Lower leg skin (tissue), 4 donors: ENCODE measurements at regions not wholly inside any gene's neighbourhood (a gene's known extent, or its start where the extent isn't known, plus 50 kb on each side); places are given as distances from the start of the nearest gene placed in this dataset.
"Not testable (repeated sequence)": the region's sequence is repeated elsewhere in the genome, so short reads cannot be mapped to it uniquely, and the experiment has no call there.

ENCODE experiments used
- DNase-seq, 2 donors: peaks; one replicate each; pipeline ENCODE4 v3.0.0-alpha.2; 2019; ENCODE audit warnings: low spot score in 2 of 2
- H3K4me3 ChIP-seq: fragments of 200-600 bp; sonication (generic); 2 replicates; pipeline ENCODE4 v1.5.1; 2017; ENCODE audit warnings: mild to moderate bottlenecking, low read depth; ENCODE audit not compliant: poor library complexity, severe bottlenecking
- POLR2A ChIP-seq, 2 donors: fragments of 450-650 bp; IDR thresholded peaks; one replicate each; pipeline ENCODE4 v1.6.1; 2016 to 2017; ENCODE audit warnings: antibody characterized with exemption in 2 of 2, mild to moderate bottlenecking in 1 of 2, moderate library complexity in 1 of 2
- WGBS, 2 donors: methylation state at CpG; one replicate each; pipeline ENCODE4 v1.1.5; 2018; 5-methylcytosine and 5-hydroxymethylcytosine counted together
- intact Hi-C: fragments of 100-400 bp; cut with DNase I; formaldehyde crosslinking; loops from one replicate; pipeline ENCODE4 v1.15.0; 2023; ENCODE audit warnings: low total_unique reads
- TF ChIP-seq, protein P1 (sequence below), 3 donors: fragments of 450-650 bp; IDR thresholded peaks; one replicate each; pipeline ENCODE4 v1.5.1; 2016; ENCODE audit warnings: antibody characterized with exemption in 3 of 3, mild to moderate bottlenecking in 3 of 3, moderate library complexity in 2 of 3

DNA sequence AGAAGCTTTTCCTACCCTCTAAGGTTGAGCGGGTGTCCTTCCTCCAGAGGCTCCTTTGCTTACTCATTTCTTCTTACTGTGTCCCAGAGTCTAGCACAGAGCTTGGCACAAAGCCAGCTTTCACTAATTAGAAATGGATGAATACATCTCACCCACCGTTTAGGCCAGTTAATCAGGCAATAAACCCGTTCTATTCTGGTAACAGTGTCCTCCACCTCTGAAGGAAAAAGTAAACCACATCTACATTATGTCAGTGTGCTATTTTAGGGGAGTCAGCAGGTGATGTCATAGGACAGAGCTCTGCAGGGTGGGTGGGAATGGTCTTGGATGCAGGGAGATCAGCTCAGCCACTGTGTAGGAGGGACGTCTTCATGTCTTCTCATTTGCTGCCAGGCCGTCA, 109.2 kb downstream of the OSTF1 start:
- no peak for TF ChIP-seq POLR2A (IDR thresholded peaks at IDR 0.05)
- TF ChIP-seq, protein P1, sequence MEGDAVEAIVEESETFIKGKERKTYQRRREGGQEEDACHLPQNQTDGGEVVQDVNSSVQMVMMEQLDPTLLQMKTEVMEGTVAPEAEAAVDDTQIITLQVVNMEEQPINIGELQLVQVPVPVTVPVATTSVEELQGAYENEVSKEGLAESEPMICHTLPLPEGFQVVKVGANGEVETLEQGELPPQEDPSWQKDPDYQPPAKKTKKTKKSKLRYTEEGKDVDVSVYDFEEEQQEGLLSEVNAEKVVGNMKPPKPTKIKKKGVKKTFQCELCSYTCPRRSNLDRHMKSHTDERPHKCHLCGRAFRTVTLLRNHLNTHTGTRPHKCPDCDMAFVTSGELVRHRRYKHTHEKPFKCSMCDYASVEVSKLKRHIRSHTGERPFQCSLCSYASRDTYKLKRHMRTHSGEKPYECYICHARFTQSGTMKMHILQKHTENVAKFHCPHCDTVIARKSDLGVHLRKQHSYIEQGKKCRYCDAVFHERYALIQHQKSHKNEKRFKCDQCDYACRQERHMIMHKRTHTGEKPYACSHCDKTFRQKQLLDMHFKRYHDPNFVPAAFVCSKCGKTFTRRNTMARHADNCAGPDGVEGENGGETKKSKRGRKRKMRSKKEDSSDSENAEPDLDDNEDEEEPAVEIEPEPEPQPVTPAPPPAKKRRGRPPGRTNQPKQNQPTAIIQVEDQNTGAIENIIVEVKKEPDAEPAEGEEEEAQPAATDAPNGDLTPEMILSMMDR (IDR thresholded peaks at IDR 0.05), result no peak
- intact Hi-C loops, result loop anchor here (10.0 kb wide), 1 partner anchor 1097 kb away; no protein-coding TSS in a partner anchor
- no peak overlapping the region for H3K4me3 ChIP-seq
- no peak for DNase-seq
- 22 to 38% methylated on average over 5 of the region's 5 CpGs for WGBS, 2 donors

DNA sequence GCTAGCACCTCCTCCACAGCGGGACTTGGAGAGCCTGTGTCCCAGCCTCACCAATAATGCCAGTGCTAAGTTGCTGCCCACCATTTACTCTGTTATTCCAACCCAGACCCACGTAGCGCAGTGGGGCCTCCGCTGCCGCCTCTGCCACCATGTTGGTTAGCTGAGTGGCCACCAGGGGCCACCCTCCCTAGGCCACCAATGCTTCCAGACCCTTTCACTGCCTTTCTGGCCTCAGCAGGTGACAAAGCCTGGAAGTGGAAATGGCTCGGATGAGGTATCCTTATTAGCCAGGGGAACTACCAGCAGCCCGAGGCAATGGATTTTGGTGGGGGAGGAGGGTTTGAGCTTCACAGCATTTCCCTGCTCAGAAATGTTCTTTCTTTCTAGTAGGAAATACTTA, 110.1 kb downstream of the OSTF1 start:
- 88 to 89% methylated on average over 6 to 7 of the region's 7 CpGs for WGBS, 2 donors
- no peak overlapping the region for H3K4me3 ChIP-seq
- TF ChIP-seq, protein P1 (IDR thresholded peaks at IDR 0.05), result no peak
- no peak for DNase-seq
- intact Hi-C loops, result loop anchor here (10.0 kb wide), 1 partner anchor 1096 kb away; no protein-coding TSS in a partner anchor

DNA sequence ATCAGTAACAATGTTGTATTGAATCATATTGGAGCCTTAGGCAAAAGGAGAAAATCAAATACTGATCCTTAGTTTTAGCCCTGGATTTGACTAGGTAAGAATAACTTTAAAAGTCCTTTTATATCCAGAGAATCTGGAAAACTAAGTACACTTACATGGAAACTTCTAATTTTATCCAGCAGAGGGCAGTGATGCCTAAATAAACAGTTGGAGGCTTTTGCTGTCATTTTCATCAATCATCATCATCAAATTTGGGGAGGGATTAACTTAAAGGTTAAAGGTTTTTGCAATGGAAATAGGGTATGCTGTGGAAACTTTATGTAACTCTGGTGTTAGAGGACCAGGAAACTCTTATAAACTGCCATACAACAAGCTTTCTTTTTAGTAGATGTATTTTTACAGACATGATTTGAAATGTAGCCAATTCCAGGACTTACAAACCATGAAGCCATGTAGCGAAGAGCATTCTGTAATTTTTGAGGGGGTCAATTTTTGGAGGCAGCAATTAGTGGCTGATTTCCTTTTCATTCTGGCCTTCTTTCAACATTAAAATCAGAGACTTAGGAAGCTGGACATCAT, 112.7 kb downstream of the OSTF1 start:
- WGBS, 2 donors, result 82 to 85% methylated on average over 1 of the region's 1 CpG
- H3K4me3 ChIP-seq, result no peak overlapping the region
- DNase-seq, result no peak
- TF ChIP-seq, protein P1 (IDR thresholded peaks at IDR 0.05), result peak in 1 of 3 donors; percentile 31
- TF ChIP-seq POLR2A (IDR thresholded peaks at IDR 0.05), result no peak
- intact Hi-C loops, result no loop called here

DNA sequence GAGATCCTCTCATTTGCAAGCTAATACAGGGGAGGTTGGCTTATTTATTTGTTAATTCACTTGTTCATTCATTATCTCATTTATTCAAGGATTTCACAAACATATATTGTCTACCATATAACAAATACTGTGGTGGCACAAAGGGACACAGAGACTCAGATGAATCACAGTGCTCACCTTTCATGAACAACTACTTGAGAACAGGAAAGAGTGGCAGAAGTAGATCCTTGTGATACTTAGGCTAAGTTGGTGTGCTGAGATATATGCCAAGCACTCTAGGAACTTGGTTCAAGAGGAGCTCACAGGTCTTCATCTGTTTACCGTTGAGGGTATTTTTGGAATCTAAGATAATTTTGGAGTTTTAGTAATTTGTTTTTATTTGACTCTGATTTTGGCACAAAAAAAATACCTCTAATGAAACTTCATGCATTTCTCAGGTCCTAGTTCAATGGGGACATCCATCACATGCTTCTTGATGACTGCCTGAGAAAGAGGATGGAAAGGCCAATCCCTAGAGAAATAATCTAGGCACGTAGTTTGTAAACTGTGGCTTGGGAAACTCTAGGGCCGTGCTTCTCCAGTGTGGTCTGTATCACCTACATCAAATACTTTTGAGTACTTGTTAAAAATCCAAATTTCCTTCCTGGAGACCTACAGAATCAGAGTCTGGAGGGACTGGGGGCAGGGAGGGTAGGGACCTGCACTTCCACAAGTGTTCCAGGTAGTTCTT, 113.3 kb downstream of the OSTF1 start:
- no peak overlapping the region for H3K4me3 ChIP-seq
- TF ChIP-seq, protein P1 (IDR thresholded peaks at IDR 0.05), result no peak
- TF ChIP-seq POLR2A (IDR thresholded peaks at IDR 0.05), result no peak
- intact Hi-C loops, result no loop called here
- WGBS, 2 donors, result 85 to 93% methylated on average over 3 of the region's 3 CpGs
- DNase-seq, result no peak

DNA sequence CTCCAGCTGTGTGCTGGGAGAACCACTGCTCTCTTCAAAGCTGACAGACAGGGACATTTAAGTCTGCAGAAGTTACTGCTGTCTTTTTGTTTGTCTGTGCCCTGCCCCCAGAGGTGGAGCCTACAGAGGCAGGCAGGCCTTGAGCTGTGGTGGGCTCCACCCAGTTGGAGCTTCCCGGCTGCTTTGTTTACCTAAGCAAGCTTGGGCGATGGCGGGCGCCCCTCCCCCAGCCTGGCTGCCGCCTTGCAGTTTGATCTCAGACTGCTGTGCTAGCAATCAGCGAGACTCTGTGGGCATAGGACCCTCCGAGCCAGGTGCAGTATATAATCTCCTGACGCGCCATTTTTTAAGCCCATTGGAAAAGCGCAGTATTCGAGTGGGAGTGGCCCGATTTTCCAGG, 119.7 kb downstream of the OSTF1 start:
- 95 to 98% methylated on average over 9 to 11 of the region's 12 CpGs for WGBS, 2 donors
- DNase-seq, intact Hi-C loops, H3K4me3 ChIP-seq: not testable (repeated sequence)

DNA sequence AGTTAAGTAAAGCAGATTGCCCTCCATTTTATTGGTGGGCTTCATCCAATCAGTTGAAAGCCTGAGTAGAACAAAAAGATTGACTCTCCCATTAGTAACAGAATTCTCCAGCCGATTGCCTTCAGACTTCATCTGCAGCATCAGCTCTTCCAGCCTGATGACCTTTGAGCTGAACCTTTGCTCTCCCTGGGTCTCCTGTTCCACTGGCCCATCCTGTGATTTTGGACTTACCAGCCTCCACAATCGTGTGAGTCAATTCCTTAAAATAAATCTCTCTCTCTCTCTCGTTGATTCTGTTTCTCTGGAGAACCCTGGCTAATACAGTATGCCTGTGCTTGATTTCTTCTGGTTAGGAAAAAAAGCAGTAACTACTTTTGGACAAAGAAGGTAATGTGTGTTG, 121.9 kb downstream of the OSTF1 start:
- WGBS, 2 donors, result 59 to 64% methylated on average over 3 of the region's 3 CpGs
- intact Hi-C loops, result no loop called here
- no peak for DNase-seq
- H3K4me3 ChIP-seq, result no peak overlapping the region
- TF ChIP-seq, protein P1 (IDR thresholded peaks at IDR 0.05), result no peak
- TF ChIP-seq POLR2A (IDR thresholded peaks at IDR 0.05), result no peak
